ENCODE measurements at regions not wholly inside any gene's neighbourhood (a gene's known extent, or its start where the extent isn't known, plus 50 kb on each side); places are given as distances from the start of the nearest gene placed in this dataset.

DNA sequence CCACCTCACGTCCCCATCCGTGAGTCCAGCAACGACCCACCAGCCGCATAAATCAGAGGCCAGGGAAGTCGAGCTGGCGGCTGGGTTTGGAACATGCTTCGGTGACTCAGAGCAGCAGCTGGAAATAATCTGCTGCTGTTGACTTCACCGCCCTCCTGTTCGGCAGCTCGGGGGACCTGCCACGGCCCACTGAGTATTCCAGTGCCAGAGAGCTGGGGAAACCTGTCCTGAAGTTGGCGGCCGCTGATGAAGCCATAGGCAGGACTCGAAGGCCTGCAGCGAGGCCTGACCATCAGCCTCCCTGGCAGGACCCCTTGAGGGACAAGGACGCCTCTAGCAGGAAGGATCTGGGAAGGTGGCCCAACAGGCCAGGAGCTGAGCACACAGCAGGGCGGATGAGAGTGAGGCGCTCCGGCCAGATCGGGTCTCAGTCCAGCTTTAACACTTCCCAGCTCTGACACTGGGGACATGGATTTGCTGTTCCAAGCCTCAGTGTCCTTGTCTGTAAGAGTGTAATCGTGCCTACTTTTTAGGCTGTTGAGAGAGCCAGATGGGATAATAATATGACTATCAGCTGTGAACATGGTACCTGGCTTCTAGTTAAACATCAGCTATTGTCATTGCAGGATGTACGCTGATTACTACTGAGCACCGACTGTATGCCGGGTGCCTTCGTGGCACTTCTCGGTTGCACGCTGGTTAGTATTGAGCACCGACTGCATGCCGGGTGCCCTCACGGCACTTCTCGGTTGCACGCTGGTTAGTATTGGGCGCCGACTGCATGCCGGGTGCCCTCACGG, 50.4 kb upstream of the CIBAR2 start:
- DNase-seq (ENCODE audit: low read depth in 1 of 2, low spot score in 1 of 2): no peak

DNA sequence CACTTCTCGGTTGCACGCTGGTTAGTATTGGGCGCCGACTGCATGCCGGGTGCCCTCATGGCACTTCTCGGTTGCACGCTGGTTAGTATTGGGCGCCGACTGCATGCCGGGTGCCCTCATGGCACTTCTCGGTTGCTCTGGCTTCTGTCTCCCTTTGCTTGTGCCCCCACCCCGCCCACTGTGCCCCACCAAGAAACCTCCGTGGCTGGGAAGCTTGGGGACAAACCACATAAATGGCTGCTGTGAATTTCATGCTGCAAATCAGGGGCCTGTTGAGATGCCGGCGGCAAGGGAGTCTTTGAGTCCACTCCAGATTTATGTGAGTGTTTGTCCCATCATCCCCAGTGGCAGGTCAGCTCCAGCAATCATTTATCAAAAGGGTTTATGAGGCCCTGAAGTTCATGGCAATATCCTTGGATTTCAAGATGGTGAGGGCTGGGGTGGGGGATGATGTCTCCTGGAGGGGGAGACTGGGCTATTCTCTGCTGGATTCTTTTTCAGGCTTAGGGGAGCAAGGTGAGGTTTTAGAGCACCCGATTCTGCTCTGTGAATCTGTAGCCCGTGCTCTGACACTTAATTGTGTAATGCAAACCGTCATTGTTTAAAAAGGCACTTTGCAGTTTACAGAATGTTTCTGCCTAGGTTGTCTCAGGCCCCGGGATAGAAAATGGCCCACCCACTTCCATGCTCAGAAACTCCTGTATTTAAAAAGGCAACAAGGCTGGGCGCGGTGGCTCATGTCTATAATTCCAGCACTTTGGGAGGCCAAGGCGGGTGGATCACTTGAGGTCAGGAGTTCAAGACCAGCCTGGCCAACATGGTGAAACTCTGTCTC, 51.2 kb upstream of the CIBAR2 start:
- no peak for DNase-seq (ENCODE audit: low read depth in 1 of 2, low spot score in 1 of 2)

DNA sequence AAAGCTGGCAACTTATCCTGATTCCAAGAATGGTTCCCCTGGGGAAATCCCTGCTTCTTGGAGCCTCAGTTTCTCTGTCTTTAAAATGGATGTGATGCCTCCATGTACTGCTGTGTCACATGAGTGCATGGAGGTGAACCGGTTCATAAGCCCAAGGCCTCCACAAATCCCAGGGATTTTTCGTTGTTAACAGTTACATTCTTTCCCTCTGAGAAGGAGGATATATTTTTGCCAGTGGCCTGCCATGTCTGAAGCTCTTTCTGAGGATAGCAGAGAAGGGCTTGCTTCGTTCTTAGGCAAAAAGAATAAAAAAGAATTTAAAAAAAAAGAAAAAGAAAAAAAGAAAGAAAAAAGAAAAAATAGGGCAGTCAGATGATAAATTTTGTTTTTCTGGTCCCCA, 52.2 kb upstream of the CIBAR2 start:
- no peak for DNase-seq (ENCODE audit: low read depth in 1 of 2, low spot score in 1 of 2)

DNA sequence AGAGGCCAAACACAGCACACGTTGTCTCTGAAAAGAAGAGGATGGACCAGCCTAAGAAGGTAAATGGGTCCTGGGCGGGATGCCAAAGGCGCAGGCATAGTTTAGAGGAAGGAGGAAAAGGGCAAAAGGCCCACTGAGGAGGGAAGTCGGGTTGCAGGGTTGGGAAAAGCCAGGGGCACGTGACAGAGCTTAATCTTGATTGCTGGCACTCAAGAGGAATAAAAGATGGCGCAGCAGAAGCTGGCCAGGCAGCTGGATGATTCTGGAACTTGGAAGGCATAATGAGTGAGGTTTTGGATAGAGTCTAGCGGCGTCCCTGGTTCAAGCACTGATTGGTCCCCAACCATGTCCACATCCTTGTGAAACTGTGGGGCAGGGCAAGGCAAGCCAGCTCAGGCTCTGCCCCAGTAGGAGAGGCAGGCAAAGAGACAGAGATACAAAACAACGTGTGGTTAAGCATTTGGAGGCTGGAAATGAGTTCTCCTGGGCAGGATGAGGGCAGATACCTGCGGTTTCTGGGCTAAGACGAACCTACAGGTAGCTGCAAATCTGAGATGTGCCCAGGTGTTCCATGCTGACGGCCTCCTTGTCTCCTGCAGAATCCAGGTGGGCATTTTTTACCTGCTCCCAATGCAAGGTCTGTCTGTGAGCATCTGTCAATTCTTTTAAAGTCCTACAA, 52.7 kb upstream of the CIBAR2 start:
- DNase-seq (ENCODE audit: low read depth in 1 of 2, low spot score in 1 of 2): no peak

DNA sequence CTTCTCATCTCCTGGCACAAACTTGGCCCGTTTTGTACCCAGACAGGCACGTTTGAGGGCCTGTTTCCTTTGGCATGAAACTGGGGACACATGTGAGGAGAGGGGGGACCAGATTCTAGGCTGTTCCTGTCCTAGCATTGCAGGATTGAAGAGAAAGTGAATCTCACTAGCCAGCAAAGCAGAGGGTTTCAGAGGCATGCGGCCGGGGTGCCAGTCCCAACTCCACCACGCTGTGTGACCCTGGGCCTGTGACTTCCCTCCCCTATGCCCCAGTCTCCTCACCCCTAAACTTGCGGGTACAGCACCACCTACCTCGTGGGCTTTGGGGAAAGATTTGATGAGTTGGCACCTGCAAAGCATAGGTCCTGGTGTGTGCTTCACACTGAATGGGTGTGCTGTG, 53.5 kb upstream of the CIBAR2 start:
- DNase-seq (ENCODE audit: low read depth in 1 of 2, low spot score in 1 of 2): no peak

DNA sequence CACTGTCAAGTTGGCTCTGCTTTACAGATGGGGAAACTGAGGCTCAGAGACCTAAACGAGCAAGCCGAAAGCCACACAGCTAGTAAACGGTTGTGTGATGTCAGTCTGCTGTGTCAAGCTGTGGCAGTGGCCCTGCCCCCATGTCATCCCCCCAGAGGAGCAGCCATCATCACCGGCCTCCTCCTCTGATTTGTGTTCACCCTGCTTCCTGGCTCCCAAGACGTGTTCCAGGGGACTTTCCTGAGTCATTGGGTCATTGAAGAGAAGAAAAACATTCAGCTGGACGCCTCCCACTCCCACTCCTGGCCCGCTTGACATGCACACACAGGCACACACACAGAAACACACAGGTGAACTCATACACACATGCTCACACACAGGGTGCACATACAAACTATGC, 54.0 kb upstream of the CIBAR2 start:
- DNase-seq (ENCODE audit: low read depth in 1 of 2, low spot score in 1 of 2): no peak

DNA sequence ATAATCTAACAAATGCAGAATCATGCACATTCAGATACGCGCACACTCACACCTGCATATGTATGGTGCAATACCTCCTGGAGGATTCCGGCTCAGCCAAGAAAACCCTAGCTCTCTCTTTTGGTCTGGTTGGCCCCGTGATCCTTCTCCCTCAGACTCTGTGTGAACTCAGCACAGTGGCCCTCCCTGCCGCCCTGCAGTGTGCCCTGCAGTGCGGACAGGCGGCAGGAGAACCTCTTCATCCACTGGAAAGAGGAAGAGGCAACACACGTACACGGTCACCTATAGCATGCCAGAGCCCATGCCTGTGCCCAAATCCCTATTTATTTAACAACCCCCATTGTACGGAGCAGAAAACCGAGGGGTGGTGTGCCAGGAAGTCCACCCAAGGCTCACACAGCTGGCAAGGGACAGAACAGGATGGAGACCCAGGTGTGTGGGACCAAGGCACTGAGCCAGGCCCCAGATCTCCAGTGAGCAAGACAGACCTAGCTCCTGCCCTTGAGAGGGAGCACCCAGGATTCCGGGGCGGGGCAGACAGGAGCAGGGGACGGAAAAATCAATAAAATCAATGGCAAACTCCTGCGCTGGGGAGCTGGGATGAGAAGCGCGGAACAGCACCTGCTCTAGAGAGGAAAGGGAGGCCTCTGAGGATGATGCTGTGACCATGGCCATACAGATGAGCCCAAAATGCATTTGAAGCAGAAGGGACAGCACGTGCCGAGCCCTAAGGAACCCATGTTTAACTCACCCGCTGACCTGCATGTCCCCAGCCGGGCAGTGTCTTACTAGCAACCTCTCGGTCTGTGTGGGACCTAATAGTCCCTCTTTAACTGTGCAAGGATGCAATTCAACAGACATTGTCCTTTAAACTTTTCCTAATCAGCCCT, 54.7 kb upstream of the CIBAR2 start:
- DNase-seq (ENCODE audit: low read depth in 1 of 2, low spot score in 1 of 2): no peak

DNA sequence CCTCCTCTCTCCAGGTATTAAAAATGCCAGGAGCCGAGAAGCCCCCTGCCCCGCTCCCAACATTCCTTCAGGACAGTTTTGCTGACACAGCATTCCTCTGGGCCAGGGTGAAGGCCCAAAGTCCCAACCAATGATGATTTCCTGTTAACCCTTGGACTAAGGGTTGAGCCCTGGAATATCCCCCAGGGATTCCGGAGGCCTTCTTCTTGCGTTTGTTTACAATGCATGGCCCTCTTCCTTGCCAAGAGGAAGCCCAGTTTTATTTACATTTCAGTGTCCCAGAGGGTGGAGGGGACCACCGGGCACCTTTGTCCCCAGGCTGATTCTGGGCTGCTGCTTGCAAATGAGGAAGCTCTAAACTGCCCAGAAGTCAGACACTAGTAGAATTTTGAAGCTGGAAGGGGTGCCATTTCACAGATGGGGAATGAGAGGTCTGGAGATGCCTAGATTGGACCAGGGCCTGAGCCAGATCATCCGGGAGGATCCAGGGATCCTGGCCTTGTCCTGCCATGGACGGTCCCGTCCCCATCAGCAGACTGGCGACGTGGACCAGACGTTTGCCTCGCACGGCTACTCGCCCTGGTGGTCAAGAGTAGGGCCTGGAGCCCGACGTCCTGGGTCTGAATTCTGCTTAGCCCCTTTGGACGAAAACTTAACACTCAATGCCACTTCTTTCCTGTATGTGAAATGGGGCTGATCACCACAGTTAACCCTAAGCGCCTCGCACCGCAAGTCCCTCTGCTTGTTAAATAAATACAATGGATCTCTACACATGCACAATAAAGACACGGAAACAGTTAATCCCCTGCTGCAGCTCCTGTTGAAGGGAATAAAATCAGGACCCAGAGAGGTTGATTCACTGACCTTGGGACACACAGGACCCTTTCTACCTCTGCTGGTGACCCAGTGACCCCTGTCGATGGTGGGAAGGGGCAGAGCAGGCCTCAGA, 55.6 kb upstream of the CIBAR2 start:
- DNase-seq (ENCODE audit: low read depth in 1 of 2, low spot score in 1 of 2): no peak

DNA sequence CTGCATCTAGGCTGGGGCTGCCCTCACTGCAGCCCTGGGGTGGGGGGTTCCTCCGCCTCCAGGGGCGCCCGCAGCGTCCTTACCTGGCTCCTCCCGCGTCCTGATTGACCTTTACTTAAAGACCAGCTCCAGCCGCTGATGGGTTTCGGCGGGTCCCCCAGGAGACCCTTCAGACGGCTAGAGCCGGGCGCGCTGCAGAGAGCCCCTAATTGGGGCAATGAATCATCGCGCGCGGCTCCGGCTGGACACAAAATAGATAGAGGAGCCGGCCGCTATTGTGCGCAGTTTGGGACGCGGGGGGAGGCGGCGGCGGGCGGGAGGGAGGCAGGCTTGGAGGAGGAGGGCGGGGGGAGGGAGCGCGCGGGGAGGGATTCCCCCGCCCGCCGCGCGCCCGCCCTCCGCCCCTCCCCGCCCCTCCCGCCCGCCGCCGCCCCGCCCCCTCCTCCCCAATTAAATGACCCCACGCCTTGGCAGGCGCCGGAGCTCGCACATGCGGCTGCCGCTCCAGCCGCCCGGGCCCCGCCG, 56.5 kb upstream of the CIBAR2 start:
- DNase-seq (ENCODE audit: low read depth in 1 of 2, low spot score in 1 of 2): no peak

DNA sequence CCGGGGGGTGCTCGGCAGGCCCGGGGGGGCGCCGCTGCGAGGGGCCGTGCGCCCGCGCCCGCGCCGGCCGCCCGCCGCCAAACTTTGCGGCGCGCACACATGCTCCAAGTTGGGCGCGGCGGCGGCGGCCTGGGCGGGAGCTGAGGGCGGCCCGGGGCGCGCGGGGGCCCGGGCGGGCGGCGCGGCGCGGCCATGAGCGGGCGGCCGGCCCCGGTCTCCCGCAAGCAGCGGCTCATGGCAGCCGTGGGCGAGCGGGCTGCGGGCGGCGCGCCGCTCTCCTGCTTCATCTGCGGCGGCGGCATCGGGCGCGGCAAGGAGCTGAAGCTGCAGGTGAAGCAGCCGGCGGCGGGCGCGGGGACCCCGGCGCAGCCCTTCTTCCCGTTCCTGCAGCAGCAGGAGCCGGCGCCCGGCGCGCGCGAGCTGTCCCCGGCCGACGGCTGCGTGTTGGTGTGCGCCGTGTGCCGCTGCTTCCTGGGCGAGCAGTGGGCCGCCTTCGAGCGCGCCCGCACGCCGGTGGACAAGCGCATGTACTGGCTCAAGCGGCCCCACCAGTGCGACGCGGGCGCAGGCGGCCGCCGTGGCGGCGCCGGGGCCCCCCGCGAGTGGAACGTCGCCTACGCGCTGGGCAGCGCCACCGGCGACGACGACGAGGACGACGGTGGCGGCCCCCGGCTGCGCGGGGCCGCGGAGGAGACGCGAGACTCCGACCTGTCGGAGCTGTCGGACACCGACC, 57.2 kb upstream of the CIBAR2 start:
- DNase-seq (ENCODE audit: low read depth in 1 of 2, low spot score in 1 of 2): no peak

DNA sequence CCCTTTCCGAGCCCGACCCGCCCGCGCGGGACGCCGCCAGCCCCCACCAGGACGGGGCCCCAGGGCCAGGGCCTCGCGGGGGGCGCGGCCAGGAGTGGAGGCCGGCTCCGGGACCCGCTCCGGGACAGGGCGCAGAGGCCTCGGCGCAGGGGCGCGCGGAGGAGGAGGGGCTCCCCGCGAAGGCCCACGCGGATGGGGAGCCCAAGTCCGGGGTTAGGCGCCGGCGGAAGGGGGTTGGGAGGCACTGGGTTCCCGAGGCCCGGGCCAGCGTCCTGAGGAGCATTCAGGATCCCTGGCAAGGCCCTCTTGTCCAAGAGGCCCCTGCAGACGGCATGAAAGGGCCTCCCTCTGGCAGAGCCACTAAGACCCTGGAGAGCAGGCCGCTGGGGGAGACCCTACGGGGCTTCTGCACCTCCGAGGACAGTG, 57.8 kb upstream of the CIBAR2 start:
- no peak for DNase-seq (ENCODE audit: low read depth in 1 of 2, low spot score in 1 of 2)

DNA sequence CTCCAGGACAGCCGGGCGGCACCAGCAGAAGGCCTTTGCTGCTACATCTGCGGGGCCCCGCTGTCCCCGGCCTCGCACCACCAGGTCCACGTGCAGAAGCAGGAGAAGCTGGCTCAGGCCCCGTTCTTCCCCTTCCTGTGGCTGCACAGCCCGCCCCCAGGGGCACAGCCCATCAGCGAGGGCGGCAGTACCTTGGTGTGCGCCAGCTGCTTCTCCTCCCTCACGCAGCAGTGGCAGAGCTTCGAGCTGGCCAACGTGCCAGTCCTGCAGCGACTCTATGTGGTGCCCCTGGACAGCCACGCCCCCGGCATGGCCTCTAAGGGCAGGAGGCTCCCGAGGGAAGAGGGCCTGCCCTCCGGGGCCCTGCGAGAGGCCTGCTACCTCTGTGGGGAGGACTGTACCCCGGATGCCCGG, 58.3 kb upstream of the CIBAR2 start:
- no peak for DNase-seq (ENCODE audit: low read depth in 1 of 2, low spot score in 1 of 2)

DNA sequence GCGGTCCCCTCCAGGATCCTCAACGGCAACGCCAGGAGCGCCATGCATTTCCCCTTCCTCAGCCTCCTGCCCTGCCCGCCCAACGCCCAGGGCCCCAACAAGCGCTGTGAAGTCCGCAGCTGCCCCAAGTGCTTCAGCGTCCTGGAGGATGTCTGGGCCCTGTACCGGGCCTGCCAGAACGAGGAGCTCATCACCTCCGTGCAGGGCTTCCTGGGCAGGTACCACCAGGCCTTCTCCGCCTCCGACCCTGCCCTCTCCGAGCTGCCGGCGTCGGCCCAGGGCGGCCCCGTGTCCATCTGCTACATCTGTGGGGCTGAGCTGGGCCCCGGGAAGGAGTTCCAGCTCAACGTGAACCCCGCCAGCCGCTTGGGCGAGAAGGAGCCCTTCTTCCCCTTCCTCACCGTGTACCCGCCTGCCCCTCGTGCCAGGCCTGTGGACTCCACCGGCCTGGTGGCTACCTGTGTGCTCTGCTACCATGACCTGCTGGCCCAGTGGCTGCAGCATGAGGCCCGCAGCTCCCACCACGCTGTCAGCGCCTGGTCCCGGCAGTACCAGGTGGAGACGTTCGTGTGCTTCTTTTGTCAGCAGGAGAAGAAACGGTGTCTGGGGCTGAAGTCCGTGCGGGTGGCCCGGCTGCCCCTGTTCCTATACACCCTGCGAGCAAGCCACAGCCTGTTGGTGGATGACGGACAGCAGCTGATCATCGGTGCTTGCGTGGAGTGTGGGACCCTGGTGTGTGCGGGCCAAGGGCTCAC, 58.9 kb upstream of the CIBAR2 start:
- no peak for DNase-seq (ENCODE audit: low read depth in 1 of 2, low spot score in 1 of 2)

DNA sequence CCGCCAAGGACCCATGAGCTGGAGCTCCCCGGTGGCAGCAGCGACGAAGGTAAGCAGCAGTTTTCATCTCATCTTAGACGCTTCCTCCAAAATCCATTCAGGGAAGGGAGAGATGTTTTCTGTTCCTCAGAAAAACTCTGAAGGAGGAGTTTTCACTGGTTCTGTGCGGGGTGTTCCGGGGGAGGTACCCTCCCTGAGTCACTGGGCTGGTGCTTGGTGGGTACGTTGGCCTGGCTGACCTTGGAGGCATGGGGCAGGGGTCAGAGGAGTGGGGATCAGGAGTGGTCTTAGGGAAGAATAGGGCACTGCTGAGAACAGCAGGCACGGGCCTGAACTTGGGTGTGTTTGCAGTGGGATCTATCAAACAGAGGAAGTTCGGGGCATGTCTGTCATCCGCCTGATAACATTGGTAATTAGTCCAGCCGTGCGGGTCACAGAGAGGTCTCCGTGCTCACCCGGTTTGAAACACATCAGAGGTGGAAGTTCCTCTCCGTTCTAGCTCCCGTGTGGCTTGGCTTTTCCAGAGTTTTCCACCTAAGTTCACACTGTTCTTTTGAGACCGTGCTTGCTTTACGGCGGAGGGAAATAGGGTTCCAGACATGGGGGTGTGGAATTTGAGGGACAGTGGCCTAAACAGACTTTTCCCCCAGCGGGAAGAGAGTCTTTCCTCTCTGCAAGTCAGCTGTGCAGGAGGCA, 59.6 kb upstream of the CIBAR2 start:
- DNase-seq (ENCODE audit: low read depth in 1 of 2, low spot score in 1 of 2): no peak

DNA sequence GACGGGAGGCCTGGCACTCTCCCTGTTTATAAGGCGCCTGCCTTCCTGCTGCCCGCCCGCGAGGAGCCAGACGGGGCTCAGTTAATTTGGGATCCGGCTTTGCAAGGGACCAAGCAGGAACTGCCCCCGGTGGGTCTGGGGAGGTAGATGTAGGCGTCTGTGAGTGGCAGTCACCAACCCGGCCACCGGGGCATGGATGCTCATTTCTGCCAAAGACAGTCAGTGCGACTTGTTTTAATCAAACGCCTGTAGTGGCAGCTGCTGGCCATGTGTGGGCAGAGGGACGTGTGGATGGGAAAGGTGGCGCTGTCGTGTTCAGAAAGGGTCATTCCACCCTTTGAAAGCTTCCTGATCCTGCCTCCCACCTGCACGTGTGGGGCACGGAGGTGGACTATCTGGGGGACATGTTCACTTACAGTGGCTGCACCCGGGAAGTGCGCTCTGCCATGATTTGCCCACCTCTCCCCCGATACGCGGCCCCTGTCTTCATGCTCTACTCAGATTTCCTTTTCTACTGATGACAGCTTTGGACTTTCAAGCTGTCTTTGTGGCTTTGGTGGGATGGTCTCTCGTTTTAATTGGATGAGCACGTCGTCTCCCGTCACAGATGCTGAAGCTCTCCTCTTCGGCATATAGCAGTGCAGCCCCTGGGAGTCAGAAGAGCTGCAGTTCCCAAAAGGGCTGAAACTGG, 60.3 kb upstream of the CIBAR2 start:
- no peak for DNase-seq (ENCODE audit: low read depth in 1 of 2, low spot score in 1 of 2)

DNA sequence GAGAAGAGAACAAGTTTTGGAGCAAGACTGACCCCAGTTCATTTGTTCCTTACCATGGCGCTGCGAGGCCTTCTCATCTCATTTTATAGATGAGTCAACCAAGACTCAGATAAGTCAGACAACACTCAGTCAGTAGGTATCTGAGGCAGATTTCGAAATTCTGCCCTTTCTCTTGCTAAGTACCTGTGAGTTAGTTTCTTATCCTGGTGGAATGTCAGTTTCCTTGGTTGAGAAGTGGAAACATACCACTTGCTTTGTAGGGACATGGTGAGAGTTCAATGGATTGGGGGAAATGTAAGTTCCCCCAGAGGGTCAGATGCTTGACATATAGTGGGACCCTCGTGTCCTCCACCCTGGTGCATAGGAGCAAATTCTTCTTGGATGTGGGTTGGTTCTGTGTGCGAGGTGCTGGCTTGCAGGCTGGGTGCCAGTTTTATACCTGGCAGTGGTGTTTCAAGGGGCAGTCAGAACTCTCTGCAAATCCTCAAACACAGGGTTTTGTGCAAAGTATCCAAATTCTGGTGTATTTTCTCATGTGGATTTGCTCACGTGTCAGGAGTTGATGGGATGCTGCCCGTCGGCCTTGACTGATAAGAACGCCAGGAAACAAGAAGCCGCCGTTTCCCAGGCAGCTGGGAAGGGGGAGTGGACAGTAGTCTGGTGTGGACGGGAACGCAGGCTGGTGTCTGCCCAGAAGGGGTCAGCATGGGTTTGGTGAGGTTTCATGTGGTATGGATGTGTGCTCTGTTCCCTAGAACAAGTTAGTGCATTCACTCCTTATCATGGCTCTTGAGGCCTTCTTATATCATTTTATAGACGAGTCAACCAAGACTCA, 61.1 kb upstream of the CIBAR2 start:
- DNase-seq (ENCODE audit: low read depth in 1 of 2, low spot score in 1 of 2): no peak

Measured in activated T-helper 1 cell treated with anti-CD3 and anti-CD28 coated beads, Interleukin-2, amount 50 U/mL, for 16 hours (primary cell).